HG03520 (cell line): ENCODE measurements at regions not wholly inside any gene's neighbourhood (a gene's known extent, or its start where the extent isn't known, plus 50 kb on each side); places are given as distances from the start of the nearest gene placed in this dataset.

Experiments
- ATAC-seq: cut with Tn5 transposase; IDR thresholded peaks from one replicate; pipeline ENCODE4 v1.9.1; 2021; ENCODE audit warnings: mild to moderate bottlenecking, moderate library complexity; ENCODE audit not compliant: unreplicated experiment

DNA sequence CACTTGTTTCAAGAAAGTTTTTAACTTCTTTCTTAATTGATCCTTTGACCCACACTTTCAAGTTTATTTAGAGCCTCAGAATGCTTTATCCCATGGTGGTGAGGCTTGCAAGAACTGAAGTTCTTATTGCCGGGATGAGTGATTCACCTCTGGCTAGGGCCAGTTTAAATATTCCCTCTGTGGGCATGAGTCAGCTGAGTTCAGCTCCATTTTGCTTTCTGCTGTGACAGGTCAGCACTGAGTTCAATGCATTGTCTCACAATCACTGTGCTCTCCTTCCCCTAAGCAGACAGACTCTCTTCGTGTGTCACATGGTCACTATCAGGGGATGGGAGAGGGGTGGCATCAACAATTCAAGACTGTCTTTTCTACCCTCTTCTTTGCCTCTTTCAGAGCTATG is 514.6 kb upstream of the FBXO33 start:
- ATAC-seq: no peak

DNA sequence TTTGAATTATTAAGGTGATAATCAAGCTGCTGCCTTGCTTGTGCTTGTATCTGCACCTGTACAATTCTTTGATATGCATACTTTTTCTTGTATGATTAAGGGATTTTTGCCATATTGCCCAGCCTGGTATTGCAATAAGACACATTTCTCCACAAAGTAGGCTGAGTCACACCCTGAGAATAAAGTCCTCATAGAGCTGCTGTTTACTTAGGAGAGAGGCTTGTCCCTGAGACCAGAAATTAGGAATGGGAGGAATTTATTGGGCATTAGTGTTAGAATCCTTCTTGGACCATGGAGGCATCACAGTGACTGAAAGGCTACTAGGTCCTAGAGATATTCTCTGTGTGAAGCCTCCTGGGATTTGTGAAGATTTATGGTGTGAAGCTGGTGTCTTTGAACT is 506.8 kb upstream of the FBXO33 start:
- no peak for ATAC-seq

DNA sequence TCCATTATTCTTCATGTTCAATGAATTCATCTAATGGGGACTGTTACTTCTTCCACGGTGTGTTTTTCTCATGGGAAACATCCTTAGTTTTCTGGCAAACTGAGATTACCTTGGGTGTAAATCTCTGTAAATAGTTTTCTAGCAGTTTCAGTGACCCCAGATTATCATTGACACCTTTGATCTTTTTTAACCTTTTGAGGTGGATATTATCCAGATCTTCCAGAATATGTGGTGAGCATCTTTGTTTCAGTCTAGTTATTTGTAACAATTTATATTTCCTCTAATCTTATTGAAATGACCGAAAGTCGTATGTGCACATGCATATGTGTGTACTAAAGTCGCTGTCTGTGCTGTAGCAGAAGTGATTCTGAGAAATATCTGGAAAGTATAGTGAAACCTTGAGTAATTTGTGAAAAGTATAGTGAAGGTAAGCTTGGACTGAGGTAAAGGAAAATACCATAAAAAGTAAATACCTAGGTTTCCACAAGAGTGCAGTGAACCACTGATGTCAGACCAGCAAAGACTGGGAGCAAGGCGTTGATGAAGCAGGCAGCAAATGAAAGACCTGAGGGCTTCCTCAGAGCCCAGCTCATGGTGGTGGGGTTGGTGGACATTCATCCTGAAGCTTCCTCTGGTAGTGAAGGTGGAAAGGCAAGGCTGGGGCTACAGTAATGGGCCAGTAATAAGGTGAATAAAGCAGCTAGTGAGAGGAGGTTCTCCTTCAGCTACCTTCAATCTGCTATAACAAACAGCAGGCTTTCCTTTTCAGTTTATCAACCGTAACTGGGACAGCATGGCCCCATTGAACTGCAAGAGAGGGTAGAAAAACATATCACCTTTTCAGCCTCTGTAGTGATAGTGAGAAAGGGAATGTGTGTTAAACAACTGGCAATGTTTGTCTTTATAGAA is 480.2 kb upstream of the FBXO33 start:
- peak; percentile 78 for ATAC-seq

DNA sequence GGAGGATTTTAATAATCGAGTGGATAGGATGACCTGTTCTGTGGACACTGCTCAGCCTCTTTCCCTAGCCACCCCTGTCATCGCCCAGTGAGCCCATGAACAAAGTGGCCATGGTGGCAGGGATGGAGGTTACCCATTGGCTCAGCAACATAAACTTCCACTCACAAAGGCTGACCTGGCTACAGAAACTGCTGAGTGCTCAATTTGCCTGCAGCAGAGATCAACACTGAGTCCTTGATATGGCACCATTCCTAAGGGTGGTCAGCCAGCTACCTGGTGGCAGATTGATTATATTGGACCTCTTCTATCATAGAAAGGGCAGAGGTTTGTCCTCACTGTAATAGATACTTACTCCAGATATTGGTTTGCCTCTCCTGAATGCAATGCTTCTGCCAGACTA is 465.4 kb upstream of the FBXO33 start:
- no peak for ATAC-seq

DNA sequence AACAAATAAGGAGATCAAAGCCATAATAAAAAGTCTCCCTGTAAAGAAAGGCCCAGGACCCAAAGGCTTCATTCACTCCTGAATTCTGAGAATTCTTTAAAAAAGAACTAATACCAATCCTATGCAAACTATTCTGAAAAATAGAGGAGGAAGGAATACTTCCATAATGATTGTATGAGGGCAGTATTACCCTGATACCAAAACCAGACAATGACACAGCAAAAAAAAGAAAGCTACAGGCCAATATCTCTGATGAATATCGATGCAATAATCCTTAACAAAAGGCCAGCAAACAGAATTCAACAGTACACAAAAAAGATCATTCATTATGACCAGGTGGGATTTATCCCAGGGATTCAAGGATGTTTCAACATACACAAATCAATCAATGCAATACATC is 457.8 kb upstream of the FBXO33 start:
- no peak for ATAC-seq

DNA sequence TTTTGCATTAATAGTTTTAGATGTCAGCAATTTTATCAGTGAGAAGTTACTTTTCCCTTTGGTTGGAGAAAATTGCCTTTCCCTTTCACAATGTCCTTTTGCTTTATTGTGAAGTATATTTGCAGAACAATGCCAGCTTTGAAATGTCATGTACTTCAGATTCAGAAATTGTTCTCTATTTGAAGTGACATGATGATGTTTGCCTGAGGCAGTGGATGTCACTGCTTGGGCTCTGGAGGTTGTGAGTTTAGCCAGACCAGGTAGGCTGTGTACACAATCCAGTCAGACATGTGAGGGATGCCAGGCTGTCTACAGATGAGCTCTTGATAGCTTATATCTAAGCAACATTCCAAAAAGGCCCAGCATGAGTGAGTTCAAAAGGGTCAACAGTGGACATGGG is 451.9 kb upstream of the FBXO33 start:
- ATAC-seq: no peak

DNA sequence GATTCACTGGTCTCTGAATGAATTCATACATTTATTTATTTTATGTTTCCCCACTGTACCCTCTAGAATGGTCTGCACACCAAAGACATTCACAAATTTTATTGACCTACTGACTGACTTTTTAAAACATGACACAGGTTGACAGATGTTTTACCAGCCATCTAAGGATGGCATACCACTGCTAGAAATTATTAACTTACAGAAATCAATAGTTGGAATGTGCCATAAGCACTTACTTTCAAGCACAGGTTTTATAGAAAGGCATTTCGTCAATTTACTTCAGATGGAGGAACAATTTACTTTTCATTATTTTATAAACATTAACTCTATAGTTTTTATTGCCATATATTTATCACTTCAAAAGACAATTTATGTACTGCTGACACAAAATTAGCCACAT is 448.7 kb upstream of the FBXO33 start:
- no peak for ATAC-seq

DNA sequence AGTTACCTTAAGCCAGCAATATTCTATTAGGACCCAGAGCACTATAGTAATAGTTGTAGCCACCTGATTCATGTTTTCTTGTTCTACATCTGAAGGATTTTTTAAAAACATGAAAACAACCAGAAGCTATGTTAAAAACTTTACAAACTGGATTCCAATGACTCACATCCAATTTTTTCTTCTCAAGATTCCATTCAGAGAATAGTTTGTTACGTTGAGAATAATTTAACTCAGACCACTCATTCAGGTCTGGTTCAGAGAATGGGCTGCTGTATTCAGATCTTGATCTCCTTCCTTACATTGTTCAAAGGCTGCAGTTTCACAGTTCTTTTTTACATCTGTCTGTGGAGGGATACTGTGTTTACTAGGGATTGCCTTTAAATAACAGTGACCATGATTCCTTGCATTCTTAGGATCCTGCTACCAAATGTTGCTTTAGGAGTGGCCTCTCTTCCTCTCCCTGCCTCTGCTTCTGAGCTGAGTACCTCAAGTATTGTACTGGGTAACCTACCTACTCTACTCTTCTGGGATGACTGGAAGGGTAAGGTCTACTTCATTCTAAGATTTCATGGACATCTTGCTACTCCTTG is 448.0 kb upstream of the FBXO33 start:
- ATAC-seq: no peak

DNA sequence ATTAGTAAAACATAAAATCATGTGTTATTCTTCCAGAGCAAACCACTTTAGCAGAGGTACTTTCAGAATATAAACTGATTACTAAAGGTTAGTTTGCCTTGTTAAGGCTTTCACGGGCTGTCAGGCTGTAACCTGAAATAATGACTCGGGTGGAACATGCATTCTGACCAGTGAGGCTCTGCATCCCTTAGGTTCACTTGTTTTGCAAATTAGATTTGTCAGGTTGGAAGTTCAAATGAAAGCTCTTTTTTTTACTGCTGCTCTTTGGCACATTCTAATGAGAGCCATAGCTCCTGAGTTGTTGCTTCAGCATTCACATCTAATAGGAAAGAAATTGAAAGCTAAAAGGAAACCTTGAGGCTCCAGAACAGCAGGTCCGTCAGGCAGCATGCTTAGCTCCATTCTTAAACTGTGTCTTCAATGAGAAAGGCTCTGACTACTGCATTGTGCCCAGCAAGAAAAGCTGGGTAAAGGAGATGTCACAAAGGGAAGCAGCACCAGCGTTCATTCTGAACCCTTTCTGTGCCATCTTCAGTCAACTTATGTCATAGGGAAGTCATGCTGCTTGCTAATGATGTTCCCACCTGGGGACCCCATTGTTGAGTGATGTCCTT is 445.5 kb upstream of the FBXO33 start:
- ATAC-seq: no peak

DNA sequence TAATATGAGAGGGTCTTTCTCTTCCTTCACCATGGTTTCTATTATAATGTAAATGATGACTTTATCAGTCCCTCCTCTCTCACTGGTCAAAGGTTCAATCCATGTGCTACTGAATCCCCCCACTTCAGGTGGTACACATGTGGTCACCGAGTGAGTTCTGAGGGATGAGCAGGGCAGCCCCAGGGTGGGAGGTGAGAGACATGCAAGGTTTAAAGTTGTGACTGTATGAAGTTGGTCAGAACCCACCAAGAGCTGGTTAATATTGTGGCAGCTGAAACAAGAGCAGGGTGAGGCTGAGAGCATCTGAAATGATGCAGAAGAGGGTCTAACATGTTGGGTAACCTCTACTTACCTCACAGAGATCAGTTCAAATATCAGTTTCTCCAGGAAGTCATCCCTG is 444.7 kb upstream of the FBXO33 start:
- no peak for ATAC-seq

DNA sequence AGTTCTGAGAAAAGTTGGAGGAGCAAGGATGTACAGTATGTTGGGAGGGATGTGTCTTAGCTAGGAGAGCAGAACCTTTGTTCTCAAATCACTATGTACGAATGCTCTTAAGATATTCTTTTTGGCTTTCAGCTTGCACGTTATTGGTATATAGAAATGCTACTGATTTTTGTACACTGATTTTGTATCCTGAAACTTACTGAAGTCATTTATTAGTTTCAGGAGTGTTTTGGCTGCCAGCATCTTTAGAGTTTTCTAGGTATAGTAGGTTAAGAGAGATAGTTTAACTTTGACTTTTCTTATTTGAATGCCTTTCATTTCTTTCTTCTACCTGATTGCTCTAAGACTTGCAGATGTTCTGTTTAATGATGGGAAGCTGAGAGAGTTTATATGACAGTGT is 442.8 kb upstream of the FBXO33 start:
- no peak for ATAC-seq

DNA sequence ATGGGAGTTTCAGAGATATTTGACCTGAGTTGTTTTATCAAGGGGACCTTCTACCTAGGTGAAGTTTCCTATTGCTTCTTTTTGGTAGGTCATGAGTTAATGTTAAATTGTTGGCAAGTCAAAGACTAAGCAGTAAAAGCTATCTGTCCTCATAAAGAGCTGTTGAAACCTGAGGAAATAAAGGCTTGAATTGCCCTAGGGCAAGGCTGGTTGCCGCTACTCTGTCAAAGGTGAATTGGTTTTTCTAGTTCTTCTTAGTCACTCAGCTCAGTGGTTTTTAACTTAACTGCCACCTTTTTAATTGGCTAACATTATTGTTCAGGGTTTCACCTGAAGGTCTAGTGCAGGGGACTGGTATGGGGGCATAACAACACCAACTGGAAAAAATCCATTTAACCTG is 441.6 kb upstream of the FBXO33 start:
- ATAC-seq: no peak

DNA sequence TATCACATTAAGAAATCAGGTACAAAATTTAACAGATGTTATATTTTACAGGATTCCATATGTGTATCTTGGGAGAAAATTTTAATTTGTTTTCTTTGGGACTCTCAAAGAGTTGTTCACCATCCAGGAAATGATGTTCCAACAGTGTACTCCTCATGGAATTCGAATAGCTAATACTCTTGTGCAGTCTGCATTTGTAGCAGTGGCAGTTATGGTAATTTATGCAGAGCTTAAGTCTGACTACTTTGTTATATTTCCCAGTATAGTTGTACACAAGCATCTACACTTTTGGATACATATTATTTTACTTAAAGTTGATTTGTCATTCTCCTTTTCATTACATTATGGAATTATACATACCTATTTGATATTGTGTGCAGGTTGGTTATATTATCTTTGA is 436.7 kb upstream of the FBXO33 start:
- no peak for ATAC-seq

DNA sequence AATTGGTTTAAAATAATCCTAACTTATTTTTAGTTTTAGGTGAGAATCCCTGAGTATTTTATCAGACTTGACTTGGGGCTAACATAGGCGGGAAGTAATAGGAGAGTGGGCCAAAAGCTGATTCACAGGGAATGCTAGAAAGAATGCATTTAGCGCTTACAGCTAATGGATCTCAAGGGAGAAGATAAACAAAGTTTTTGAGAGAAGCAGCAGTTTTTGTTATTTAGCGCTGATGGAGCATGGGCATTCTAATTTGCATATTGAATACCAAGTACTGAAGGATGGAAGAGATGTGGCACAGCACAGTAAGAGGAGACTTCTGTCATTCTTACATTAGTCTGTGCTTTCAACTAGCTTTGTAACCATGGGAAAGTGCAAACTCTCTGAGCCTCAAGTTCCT is 436.0 kb upstream of the FBXO33 start:
- no peak for ATAC-seq

DNA sequence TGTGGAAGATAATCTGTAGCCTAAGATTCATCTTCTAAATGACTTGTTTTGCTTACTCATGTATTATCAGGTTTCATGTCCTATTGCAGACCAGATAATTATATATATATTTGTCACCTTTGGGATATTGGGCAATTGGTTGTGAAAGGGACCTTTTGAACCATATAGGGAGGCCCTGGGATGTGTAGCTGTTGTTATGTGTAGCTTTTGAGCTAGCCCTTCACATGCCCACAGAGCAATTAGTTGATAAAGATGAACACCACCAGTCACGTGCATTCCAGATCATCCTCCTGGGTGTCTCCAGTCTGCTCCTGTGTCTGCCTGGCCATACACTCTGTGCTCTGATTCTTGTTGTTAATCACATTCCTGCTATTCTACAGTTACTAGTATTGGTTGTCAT is 431.2 kb upstream of the FBXO33 start:
- no peak for ATAC-seq

DNA sequence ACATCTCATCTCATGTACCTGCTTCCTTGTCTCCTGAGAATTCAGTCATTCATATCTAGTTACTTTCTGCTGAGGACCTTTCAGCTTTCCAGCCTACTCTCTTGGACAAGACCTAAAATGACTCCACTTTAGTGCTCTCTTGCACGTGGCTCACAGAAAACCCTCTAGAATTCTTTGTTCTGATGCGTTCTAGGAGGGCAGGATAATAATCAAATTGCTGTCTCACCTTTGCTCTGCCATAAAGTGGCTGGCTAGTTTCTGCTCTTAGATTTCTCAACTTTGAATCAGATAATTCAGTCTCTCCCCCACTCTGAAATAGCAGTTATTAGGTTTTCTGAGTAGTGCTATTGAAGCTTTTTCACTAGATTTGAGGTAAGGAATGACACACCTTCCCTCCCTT is 429.5 kb upstream of the FBXO33 start:
- no peak for ATAC-seq

DNA sequence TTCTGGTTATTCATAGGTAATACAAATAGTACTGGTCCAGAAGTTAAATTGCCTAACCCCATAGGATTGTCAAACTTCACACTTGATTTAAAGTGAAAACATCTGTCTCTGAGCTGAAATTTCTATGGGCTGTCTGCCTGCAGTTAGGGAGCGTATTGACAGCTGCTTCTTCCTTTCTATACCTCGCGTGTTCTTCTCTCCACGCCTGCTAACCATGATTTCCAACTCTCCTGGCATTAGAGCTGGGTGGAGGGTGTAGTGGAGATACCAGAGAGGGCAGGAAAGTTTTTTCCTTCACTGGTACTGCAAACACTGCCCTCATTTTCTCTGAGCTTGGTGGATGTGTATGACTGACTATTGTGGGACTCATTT is 429.0 kb upstream of the FBXO33 start:
- no peak for ATAC-seq

DNA sequence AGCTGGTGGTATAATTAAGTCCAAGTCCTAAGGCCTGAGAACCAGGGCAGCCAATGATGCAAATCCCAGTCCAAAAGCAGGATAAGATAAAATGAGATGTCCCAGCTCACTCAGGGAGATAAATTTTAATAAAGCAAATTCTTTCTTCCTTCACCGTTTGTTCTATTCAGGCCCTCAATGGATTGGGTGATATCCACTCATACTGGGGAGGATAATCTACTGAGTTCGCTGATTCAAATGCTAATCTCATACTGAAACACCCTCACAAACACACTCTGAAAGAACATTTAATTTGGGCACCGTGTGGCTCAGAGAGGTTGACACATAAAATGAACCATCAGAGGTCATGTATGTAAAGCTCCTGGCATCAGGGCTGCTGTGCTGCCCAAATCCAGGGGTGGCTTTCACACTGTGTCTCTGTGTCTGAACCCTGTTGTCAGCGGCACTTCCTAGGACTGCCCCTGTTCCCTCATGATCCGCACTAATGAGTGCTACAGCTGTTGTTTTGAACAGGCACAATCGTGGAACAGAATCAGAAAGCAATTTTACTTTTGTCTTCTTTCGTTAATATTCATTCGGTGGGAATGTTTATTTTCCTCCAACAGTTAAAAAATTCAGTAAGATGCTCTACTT is 428.5 kb upstream of the FBXO33 start:
- ATAC-seq: no peak

DNA sequence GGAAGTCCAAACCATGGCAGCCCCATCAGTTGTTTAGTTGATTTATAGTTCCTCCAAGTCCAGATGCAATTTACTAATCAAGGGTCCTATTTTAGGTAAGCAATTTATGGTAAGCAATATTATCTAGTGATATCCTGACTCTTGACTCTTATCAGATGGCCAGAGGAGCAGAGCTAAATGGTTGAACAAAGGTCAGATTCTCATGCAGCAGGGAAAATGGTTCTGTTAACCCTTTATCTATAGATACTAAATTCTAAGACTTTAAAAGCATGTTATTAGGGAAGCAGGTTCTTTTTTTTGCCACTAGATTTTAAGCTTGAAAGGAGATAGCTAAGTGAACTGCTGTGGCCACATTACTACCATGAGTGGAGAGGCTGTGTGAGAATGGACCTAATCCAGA is 427.1 kb upstream of the FBXO33 start:
- ATAC-seq: no peak

DNA sequence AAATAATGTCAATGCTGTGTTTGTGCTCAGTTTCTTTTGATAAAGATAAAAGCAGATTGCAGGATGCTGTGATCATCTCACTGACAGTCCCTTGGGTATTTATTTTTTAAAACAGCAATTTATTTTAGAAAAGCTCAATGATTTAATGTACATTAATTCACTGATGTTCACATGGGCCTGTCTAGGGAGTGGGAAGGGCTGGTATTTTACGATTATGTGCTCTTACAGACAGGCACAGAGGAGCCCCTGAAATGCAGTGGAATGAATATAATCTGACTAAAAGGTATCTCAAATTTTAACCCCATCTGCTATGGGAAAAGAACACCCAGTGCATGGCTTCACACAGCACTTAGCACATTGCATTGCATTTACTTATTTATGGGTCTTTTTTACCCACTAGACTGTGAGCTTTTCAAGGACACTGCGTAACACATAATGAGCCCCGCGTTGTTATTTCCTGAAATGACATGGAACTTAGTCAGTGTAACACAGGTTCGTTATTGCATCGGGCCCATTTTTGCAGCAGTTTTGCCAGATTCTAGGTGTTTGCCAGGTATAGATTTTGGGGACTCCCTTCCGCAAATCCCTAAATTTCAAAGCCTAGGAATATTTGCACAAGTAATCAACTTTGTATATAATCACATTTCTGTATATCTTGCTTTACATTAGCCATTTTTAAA is 425.3 kb upstream of the FBXO33 start:
- ATAC-seq: no peak

DNA sequence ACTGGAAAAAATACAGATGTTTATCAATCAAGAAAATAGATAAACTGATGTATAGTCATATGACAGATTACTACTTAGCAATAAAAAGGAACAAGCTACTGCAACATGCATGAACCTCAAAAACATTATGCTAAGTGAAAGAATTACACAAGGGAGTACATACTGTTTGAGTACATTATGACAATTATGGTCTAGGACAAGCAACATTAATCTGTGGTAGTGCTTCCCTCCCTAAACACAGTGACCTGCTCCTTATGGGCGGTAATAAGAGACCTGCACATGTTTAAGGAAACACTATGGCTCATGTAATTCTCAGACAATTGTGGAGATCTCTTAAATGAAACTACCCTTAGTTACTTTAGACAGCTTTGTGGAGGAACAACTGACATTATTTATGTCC is 421.2 kb upstream of the FBXO33 start:
- ATAC-seq: no peak
